K562 (cell line): ENCODE measurements at regions not wholly inside any gene's neighbourhood (a gene's known extent, or its start where the extent isn't known, plus 50 kb on each side); places are given as distances from the start of the nearest gene placed in this dataset.

Experiments used
- CBFA2T2 ChIP-seq: fragments of 450-650 bp; conservative IDR thresholded peaks from 2 replicates; pipeline ENCODE4 v1.6.1; 2017; ENCODE audit warnings: mild to moderate bottlenecking
- CREB3 ChIP-seq: fragments of 450-650 bp; conservative IDR thresholded peaks from 2 replicates; pipeline ENCODE4 v1.6.1; 2016; ENCODE audit warnings: missing genetic modification characterization, low read depth, mild to moderate bottlenecking, missing compliant biosample characterization, moderate library complexity
- ETV1 ChIP-seq: fragments of 450-650 bp; conservative IDR thresholded peaks from 2 replicates; pipeline ENCODE4 v1.6.1; 2016; ENCODE audit warnings: missing genetic modification characterization, control low read depth, low read depth, missing compliant biosample characterization
- L3MBTL2 ChIP-seq: fragments of 450-650 bp; IDR thresholded peaks from 2 replicates; pipeline ENCODE4 v1.6.1; 2016; ENCODE audit warnings: mild to moderate bottlenecking, moderate library complexity
- MYC ChIP-seq, 2 experiments: fragments of 250-450 bp in 1 of 2; sonication (Bioruptor Pico) in 1 of 2; IDR thresholded peaks; 2 replicates each; pipeline versions ENCODE4 v1.5.1 to v1.6.1; 2012 to 2021; ENCODE audit warnings: low read depth in 2 of 2, borderline replicate concordance in 1 of 2, improper control_type of control experiment in 1 of 2, low read length in 1 of 2, mild to moderate bottlenecking in 1 of 2, moderate library complexity in 1 of 2
- NRF1 ChIP-seq, 2 experiments: fragments of 450-650 bp; IDR thresholded peaks in 1 of 2; conservative IDR thresholded peaks in 1 of 2; 2 replicates each; pipeline ENCODE4 v1.6.1; 2014; ENCODE audit warnings: mild to moderate bottlenecking in 2 of 2
- RBFOX2 ChIP-seq: fragments of 200-400 bp; formaldehyde crosslinking; IDR thresholded peaks from 2 replicates; pipeline ENCODE4 v1.6.1; 2017; ENCODE audit warnings: low read depth, mild to moderate bottlenecking, low read length, moderate library complexity
- ZNF316 ChIP-seq: fragments of 450-650 bp; IDR thresholded peaks from 2 replicates; pipeline ENCODE4 v1.6.1; 2016
- TF ChIP-seq, protein P1 (sequence below): fragments of 450-650 bp; IDR thresholded peaks from 2 replicates; pipeline ENCODE4 v1.6.1; 2016; ENCODE audit warnings: mild to moderate bottlenecking, moderate library complexity

- TF ChIP-seq, protein P1, sequence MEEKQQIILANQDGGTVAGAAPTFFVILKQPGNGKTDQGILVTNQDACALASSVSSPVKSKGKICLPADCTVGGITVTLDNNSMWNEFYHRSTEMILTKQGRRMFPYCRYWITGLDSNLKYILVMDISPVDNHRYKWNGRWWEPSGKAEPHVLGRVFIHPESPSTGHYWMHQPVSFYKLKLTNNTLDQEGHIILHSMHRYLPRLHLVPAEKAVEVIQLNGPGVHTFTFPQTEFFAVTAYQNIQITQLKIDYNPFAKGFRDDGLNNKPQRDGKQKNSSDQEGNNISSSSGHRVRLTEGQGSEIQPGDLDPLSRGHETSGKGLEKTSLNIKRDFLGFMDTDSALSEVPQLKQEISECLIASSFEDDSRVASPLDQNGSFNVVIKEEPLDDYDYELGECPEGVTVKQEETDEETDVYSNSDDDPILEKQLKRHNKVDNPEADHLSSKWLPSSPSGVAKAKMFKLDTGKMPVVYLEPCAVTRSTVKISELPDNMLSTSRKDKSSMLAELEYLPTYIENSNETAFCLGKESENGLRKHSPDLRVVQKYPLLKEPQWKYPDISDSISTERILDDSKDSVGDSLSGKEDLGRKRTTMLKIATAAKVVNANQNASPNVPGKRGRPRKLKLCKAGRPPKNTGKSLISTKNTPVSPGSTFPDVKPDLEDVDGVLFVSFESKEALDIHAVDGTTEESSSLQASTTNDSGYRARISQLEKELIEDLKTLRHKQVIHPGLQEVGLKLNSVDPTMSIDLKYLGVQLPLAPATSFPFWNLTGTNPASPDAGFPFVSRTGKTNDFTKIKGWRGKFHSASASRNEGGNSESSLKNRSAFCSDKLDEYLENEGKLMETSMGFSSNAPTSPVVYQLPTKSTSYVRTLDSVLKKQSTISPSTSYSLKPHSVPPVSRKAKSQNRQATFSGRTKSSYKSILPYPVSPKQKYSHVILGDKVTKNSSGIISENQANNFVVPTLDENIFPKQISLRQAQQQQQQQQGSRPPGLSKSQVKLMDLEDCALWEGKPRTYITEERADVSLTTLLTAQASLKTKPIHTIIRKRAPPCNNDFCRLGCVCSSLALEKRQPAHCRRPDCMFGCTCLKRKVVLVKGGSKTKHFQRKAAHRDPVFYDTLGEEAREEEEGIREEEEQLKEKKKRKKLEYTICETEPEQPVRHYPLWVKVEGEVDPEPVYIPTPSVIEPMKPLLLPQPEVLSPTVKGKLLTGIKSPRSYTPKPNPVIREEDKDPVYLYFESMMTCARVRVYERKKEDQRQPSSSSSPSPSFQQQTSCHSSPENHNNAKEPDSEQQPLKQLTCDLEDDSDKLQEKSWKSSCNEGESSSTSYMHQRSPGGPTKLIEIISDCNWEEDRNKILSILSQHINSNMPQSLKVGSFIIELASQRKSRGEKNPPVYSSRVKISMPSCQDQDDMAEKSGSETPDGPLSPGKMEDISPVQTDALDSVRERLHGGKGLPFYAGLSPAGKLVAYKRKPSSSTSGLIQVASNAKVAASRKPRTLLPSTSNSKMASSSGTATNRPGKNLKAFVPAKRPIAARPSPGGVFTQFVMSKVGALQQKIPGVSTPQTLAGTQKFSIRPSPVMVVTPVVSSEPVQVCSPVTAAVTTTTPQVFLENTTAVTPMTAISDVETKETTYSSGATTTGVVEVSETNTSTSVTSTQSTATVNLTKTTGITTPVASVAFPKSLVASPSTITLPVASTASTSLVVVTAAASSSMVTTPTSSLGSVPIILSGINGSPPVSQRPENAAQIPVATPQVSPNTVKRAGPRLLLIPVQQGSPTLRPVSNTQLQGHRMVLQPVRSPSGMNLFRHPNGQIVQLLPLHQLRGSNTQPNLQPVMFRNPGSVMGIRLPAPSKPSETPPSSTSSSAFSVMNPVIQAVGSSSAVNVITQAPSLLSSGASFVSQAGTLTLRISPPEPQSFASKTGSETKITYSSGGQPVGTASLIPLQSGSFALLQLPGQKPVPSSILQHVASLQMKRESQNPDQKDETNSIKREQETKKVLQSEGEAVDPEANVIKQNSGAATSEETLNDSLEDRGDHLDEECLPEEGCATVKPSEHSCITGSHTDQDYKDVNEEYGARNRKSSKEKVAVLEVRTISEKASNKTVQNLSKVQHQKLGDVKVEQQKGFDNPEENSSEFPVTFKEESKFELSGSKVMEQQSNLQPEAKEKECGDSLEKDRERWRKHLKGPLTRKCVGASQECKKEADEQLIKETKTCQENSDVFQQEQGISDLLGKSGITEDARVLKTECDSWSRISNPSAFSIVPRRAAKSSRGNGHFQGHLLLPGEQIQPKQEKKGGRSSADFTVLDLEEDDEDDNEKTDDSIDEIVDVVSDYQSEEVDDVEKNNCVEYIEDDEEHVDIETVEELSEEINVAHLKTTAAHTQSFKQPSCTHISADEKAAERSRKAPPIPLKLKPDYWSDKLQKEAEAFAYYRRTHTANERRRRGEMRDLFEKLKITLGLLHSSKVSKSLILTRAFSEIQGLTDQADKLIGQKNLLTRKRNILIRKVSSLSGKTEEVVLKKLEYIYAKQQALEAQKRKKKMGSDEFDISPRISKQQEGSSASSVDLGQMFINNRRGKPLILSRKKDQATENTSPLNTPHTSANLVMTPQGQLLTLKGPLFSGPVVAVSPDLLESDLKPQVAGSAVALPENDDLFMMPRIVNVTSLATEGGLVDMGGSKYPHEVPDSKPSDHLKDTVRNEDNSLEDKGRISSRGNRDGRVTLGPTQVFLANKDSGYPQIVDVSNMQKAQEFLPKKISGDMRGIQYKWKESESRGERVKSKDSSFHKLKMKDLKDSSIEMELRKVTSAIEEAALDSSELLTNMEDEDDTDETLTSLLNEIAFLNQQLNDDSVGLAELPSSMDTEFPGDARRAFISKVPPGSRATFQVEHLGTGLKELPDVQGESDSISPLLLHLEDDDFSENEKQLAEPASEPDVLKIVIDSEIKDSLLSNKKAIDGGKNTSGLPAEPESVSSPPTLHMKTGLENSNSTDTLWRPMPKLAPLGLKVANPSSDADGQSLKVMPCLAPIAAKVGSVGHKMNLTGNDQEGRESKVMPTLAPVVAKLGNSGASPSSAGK, result peak; percentile 52; the same call in 1 of the 2 replicates
- TF ChIP-seq NRF1 (conservative IDR thresholded peaks at IDR 0.05 in 1 of 2, IDR thresholded peaks at IDR 0.05 in 1 of 2) (peak in 1 of 2 experiments; percentile 18; a peak in 1 of 4 replicates), MYC (IDR thresholded peaks at IDR 0.05; ENCODE audit: low read depth, low read length) (no peak), MYC (CRISPR knock-in tag; IDR thresholded peaks at IDR 0.05; ENCODE audit: borderline replicate concordance, low read depth) (no peak), L3MBTL2 (peak; percentile 69; the same call in 1 of the 2 replicates), RBFOX2 (no peak), CREB3 (no peak), CBFA2T2 (no peak), ZNF316 (no peak), ETV1 (peak; percentile 38; the same call in 1 of the 2 replicates)
- TF ChIP-seq, all 486 proteins: peak for 16
These were observed 146.8 kb downstream of the CYP26A1 start (continued) for GRCh38 chr10:93220296-93221170.
